Parathyroid adenoma (tissue), 2 donors: ENCODE measurements at regions not wholly inside any gene's neighbourhood (a gene's known extent, or its start where the extent isn't known, plus 50 kb on each side); places are given as distances from the start of the nearest gene placed in this dataset.

ENCODE experiments used
- H2AFZ ChIP-seq: fragments of 300-600 bp; sonication (generic); one replicate; pipeline ENCODE4 v1.7.0; 2017; ENCODE audit warnings: antibody characterized with exemption, mild to moderate bottlenecking
- H3K27ac ChIP-seq: fragments of 300-600 bp; sonication (generic); one replicate; pipeline ENCODE4 v1.7.0; 2017
- H3K27me3 ChIP-seq: fragments of 300-600 bp; sonication (generic); one replicate; pipeline ENCODE4 v1.7.0; 2017; ENCODE audit warnings: low read length; ENCODE audit not compliant: control insufficient read depth, insufficient read depth
- H3K36me3 ChIP-seq: fragments of 300-600 bp; sonication (generic); one replicate; pipeline ENCODE4 v1.7.0; 2017; ENCODE audit warnings: low read length; ENCODE audit not compliant: control insufficient read depth, insufficient read depth
- H3K4me1 ChIP-seq: fragments of 300-600 bp; sonication (generic); one replicate; pipeline ENCODE4 v1.7.0; 2017; ENCODE audit warnings: control low read depth
- H3K4me2 ChIP-seq: fragments of 300-600 bp; sonication (generic); one replicate; pipeline ENCODE4 v1.7.0; 2017; ENCODE audit warnings: low read length
- H3K4me3 ChIP-seq: fragments of 300-600 bp; sonication (generic); one replicate; pipeline ENCODE4 v1.7.0; 2017; ENCODE audit warnings: low read depth, low read length
- H3K79me2 ChIP-seq: fragments of 300-600 bp; sonication (generic); one replicate; pipeline ENCODE4 v1.7.0; 2017; ENCODE audit warnings: control low read depth
- H3K9ac ChIP-seq: fragments of 300-600 bp; sonication (generic); one replicate; pipeline ENCODE4 v1.7.0; 2017; ENCODE audit warnings: mild to moderate bottlenecking
- H3K9me3 ChIP-seq: fragments of 300-600 bp; sonication (generic); one replicate; pipeline ENCODE4 v1.7.0; 2017; ENCODE audit warnings: low read length; ENCODE audit not compliant: control insufficient read depth
- TF ChIP-seq, protein P1 (sequence below): fragments of 300-600 bp; sonication (generic); IDR thresholded peaks from one replicate; pipeline ENCODE4 v1.7.0; 2017; ENCODE audit warnings: antibody characterized with exemption, mild to moderate bottlenecking
- donor health status: primary hyperparathyroidism.

DNA sequence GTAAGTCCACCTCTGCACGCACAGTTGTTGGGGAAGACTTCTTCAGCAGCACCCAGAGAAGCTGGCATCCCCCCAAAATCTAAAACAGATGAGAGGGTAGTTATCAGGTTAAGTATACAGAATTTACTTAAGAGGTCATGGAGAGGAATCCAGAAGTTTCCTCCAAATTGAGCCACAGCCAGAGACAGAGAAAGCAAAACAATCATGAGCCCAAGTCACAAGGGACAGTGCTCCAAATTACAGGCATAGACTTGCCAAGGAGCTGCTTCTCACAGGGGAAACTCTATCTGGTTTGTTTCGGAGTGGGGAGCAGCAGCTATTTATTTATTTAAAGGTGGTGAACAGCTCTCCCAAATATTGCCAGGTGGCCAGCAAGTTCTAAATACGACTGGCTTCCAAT, 308.4 kb downstream of the SKIDA1 start:
- Histone ChIP-seq H3K4me3 (no peak overlapping the region), H3K27ac (no peak overlapping the region), H3K36me3 (no peaks in the 10 kb centered on the region), H3K79me2 (no peaks in the 10 kb centered on the region), H3K9me3 (no peaks in the 10 kb centered on the region), H3K4me1 (no peaks in the 10 kb centered on the region), H2AFZ (no peak overlapping the region), H3K9ac (no peak overlapping the region), H3K4me2 (no peak overlapping the region), H3K27me3 (no peaks in the 10 kb centered on the region)
- TF ChIP-seq, protein P1, sequence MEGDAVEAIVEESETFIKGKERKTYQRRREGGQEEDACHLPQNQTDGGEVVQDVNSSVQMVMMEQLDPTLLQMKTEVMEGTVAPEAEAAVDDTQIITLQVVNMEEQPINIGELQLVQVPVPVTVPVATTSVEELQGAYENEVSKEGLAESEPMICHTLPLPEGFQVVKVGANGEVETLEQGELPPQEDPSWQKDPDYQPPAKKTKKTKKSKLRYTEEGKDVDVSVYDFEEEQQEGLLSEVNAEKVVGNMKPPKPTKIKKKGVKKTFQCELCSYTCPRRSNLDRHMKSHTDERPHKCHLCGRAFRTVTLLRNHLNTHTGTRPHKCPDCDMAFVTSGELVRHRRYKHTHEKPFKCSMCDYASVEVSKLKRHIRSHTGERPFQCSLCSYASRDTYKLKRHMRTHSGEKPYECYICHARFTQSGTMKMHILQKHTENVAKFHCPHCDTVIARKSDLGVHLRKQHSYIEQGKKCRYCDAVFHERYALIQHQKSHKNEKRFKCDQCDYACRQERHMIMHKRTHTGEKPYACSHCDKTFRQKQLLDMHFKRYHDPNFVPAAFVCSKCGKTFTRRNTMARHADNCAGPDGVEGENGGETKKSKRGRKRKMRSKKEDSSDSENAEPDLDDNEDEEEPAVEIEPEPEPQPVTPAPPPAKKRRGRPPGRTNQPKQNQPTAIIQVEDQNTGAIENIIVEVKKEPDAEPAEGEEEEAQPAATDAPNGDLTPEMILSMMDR = no peak

DNA sequence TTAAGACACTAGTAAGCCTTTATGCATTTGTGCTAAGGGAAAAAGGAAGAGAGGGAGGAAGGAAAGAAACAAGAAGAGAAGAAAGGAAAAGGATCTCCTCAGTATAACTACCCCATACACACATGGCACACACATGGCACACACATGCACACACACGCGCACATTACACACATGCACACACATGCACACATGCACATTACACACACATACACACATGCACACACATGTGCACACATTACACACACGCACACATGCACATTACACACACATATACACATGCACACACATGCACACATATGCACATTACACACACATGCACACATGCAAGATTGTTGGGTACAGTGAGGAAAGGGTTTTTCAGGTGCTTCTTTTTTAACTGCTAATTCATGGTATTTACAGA, 311.2 kb downstream of the SKIDA1 start:
- H3K9ac ChIP-seq = no peak overlapping the region
- H3K27ac ChIP-seq = no peak overlapping the region
- no peaks in the 10 kb centered on the region for H3K4me1 ChIP-seq
- TF ChIP-seq, protein P1 = no peak
- H3K79me2 ChIP-seq = no peaks in the 10 kb centered on the region
- H2AFZ ChIP-seq = no peak overlapping the region
- H3K4me2 ChIP-seq = no peak overlapping the region
- H3K36me3 ChIP-seq = no peaks in the 10 kb centered on the region
- H3K27me3 ChIP-seq = no peaks in the 10 kb centered on the region
- no peaks in the 10 kb centered on the region for H3K9me3 ChIP-seq
- H3K4me3 ChIP-seq = no peak overlapping the region

DNA sequence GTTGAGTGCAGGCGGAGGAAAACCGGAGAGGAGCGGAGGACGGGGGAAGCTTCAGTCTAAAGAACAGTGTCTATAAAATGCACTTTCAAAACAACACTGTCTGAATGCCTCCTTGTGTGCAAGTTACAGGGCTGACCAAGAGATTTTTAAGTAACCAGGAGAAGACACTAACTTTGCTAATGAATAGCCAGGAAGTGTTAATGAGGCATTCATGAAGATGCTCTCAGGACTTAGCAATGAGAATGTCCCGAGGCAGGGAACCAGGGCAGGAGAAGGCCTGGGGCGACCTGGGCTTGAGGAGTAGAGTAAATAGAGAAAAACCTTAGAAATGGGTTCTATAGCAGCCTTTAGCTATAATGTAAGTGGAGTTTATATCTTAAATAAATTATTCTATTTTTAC, 312.1 kb downstream of the SKIDA1 start:
- H3K27me3 ChIP-seq = no peaks in the 10 kb centered on the region
- no peaks in the 10 kb centered on the region for H3K4me1 ChIP-seq
- no peaks in the 10 kb centered on the region for H3K9me3 ChIP-seq
- H3K4me2 ChIP-seq = no peak overlapping the region
- H3K9ac ChIP-seq = no peak overlapping the region
- H2AFZ ChIP-seq = no peak overlapping the region
- TF ChIP-seq, protein P1 = no peak
- no peak overlapping the region for H3K27ac ChIP-seq
- H3K79me2 ChIP-seq = no peaks in the 10 kb centered on the region
- H3K4me3 ChIP-seq = no peak overlapping the region
- no peaks in the 10 kb centered on the region for H3K36me3 ChIP-seq

DNA sequence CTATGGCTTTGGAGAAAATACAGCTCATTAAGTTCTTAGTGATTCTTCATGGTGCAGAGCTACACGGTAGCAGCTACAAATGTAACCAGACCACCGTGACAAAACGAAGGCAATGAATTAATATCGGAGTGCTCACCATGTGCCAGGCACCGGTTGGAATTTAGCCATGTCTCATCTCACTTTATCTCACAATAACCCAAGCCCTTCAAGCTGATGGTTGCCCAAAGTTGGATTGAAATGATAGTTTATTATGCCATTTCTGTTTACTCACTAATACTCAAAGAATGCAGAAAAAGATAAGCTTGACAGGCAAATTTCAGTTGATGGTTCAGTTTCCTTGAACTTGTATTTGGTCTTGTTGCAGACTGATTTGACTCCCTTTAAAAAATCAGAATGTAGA, 312.6 kb downstream of the SKIDA1 start:
- H3K27ac ChIP-seq = no peak overlapping the region
- H3K9me3 ChIP-seq = no peaks in the 10 kb centered on the region
- H3K9ac ChIP-seq = no peak overlapping the region
- H2AFZ ChIP-seq = no peak overlapping the region
- no peaks in the 10 kb centered on the region for H3K36me3 ChIP-seq
- H3K4me3 ChIP-seq = no peak overlapping the region
- no peaks in the 10 kb centered on the region for H3K4me1 ChIP-seq
- no peaks in the 10 kb centered on the region for H3K27me3 ChIP-seq
- TF ChIP-seq, protein P1 = no peak
- no peaks in the 10 kb centered on the region for H3K79me2 ChIP-seq
- H3K4me2 ChIP-seq = no peak overlapping the region

DNA sequence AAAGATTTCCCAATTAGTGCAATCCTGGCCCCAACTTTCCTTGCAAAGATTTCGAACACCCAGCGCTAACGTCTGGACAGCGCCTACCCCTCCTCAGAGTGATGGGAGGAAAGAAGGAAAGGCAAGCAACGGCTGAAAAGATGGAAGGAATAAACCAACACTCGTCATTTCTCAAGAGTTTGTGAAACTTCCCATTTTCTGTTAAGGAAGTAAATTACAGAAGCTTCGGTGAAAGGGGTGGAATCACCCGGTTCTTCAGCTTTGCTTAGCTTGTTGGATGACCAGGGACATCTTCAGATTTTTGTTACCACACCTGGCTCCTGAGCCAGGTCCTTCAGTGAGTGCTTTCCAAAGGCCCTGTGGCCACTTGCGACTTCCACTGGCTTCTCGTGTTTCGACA, 313.1 kb downstream of the SKIDA1 start:
- H3K9ac ChIP-seq = no peak overlapping the region
- H3K9me3 ChIP-seq = no peaks in the 10 kb centered on the region
- TF ChIP-seq, protein P1 = no peak
- H2AFZ ChIP-seq = no peak overlapping the region
- H3K36me3 ChIP-seq = no peaks in the 10 kb centered on the region
- H3K4me1 ChIP-seq = no peaks in the 10 kb centered on the region
- H3K27me3 ChIP-seq = no peaks in the 10 kb centered on the region
- no peak overlapping the region for H3K27ac ChIP-seq
- no peak overlapping the region for H3K4me2 ChIP-seq
- no peak overlapping the region for H3K4me3 ChIP-seq
- no peaks in the 10 kb centered on the region for H3K79me2 ChIP-seq
